ENCODE measurements at regions not wholly inside any gene's neighbourhood (a gene's known extent, or its start where the extent isn't known, plus 50 kb on each side); places are given as distances from the start of the nearest gene placed in this dataset.
A peak's percentile ranks its signal among the peaks of the same experiment; 100 is the strongest.

DNA sequence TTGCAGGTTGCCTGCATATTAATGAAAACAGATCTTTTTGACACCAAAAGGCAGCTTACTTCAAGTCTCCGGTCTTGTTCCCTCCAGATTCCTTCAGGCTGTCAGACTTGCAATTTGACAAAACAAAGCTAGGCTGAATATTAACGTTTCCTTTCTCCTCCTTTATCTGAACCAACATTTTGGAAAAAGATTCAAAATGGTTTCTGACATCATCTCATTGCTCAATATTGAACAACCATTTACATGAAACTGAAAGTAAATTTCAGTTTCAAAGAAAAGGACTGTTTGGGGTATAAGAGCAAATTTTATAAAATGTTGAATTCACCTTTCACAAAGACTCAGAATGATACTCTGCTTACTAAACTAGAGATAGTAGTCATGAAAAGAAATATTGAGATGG is 521.8 kb downstream of the KCNJ2 start:
- TF ChIP-seq, protein P1, sequence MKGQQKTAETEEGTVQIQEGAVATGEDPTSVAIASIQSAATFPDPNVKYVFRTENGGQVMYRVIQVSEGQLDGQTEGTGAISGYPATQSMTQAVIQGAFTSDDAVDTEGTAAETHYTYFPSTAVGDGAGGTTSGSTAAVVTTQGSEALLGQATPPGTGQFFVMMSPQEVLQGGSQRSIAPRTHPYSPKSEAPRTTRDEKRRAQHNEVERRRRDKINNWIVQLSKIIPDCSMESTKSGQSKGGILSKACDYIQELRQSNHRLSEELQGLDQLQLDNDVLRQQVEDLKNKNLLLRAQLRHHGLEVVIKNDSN (IDR thresholded peaks at IDR 0.05): no peak

DNA sequence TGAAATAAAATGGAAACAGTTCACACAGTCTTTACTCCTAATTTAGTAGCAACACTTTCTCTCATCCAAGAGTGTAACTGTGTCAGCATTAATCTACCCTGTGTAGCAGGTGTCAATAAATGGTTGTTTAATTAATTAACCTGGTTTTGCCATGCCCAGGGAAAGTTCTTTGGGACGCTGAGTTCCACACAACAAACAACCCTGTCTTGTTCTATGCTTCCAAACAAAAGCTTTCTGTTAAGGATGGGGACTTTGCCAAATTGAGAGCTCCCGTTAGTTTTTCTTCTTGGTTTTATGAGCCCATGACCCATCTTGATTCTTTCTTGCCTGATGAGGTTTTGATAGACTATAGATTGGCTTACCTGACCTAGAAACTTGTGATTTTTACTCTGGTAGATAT is 530.1 kb downstream of the KCNJ2 start:
- TF ChIP-seq CREB1 (IDR thresholded peaks at IDR 0.05; ENCODE audit: low read depth) (no peak), YY1 (IDR thresholded peaks at IDR 0.05; ENCODE audit: low read depth) (no peak), NFIC (IDR thresholded peaks at IDR 0.05) (no peak), EGR1 (IDR thresholded peaks at IDR 0.05) (no peak), TEAD4 (IDR thresholded peaks at IDR 0.05) (no peak), ZBTB7A (IDR thresholded peaks at IDR 0.05; ENCODE audit: low read depth) (no peak), FOXM1 (IDR thresholded peaks at IDR 0.05; ENCODE audit: borderline replicate concordance, low read depth) (no peak), CEBPB (IDR thresholded peaks at IDR 0.05) (no peak), TAF1 (IDR thresholded peaks at IDR 0.05; ENCODE audit: low read depth) (no peak), TCF12 (IDR thresholded peaks at IDR 0.05; ENCODE audit: low read depth) (no peak), RAD21 (IDR thresholded peaks at IDR 0.05; ENCODE audit: low read depth) (no peak), EP300 (IDR thresholded peaks at IDR 0.05; ENCODE audit: borderline replicate concordance) (no peak)
- TF ChIP-seq, protein P2, sequence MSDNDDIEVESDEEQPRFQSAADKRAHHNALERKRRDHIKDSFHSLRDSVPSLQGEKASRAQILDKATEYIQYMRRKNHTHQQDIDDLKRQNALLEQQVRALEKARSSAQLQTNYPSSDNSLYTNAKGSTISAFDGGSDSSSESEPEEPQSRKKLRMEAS (IDR thresholded peaks at IDR 0.05): no peak
- TF ChIP-seq, protein P1 (IDR thresholded peaks at IDR 0.05): no peak
- TF ChIP-seq, protein P3, sequence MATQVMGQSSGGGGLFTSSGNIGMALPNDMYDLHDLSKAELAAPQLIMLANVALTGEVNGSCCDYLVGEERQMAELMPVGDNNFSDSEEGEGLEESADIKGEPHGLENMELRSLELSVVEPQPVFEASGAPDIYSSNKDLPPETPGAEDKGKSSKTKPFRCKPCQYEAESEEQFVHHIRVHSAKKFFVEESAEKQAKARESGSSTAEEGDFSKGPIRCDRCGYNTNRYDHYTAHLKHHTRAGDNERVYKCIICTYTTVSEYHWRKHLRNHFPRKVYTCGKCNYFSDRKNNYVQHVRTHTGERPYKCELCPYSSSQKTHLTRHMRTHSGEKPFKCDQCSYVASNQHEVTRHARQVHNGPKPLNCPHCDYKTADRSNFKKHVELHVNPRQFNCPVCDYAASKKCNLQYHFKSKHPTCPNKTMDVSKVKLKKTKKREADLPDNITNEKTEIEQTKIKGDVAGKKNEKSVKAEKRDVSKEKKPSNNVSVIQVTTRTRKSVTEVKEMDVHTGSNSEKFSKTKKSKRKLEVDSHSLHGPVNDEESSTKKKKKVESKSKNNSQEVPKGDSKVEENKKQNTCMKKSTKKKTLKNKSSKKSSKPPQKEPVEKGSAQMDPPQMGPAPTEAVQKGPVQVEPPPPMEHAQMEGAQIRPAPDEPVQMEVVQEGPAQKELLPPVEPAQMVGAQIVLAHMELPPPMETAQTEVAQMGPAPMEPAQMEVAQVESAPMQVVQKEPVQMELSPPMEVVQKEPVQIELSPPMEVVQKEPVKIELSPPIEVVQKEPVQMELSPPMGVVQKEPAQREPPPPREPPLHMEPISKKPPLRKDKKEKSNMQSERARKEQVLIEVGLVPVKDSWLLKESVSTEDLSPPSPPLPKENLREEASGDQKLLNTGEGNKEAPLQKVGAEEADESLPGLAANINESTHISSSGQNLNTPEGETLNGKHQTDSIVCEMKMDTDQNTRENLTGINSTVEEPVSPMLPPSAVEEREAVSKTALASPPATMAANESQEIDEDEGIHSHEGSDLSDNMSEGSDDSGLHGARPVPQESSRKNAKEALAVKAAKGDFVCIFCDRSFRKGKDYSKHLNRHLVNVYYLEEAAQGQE (IDR thresholded peaks at IDR 0.05; ENCODE audit: low read depth): no peak

DNA sequence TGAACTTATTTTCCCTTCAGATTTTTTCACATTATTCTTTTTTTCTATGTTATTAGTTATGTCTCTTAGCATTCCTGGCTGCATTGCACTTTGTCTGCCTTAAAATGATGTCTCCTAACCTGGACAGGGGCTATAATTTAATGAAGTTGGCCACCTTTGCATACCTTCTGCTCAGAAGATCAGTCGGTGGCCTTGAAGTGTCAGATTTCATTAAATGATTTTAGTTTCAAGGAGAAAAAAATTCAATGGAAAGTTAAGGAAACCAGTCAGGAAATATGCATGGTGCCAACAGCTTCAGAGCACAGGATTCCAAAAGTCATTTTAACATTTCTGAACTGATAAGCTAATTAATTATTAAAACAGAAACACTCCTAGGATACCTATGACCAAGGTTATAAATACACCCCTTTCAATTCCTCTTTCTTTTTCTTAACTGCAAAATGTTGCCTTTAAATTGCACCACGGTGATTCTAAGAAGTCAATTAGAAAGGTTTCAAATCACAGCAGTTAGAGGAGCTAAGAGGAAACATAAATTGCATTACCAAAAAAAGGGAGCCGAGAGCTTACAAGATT is 533.4 kb downstream of the KCNJ2 start:
- TF ChIP-seq TCF12 (IDR thresholded peaks at IDR 0.05; ENCODE audit: low read depth) (peak; percentile 89), TEAD4 (IDR thresholded peaks at IDR 0.05) (peak; percentile 83), EP300 (IDR thresholded peaks at IDR 0.05; ENCODE audit: borderline replicate concordance) (peak; percentile 92), RAD21 (IDR thresholded peaks at IDR 0.05; ENCODE audit: low read depth) (no peak), ZBTB7A (IDR thresholded peaks at IDR 0.05; ENCODE audit: low read depth) (no peak), FOXM1 (IDR thresholded peaks at IDR 0.05; ENCODE audit: borderline replicate concordance, low read depth) (peak; percentile 82), CEBPB (IDR thresholded peaks at IDR 0.05) (0 out of 2 replicates have a peak, but pooled peaks have one; percentile 3), NFIC (IDR thresholded peaks at IDR 0.05) (peak; percentile 76)
- TF ChIP-seq, protein P3 (IDR thresholded peaks at IDR 0.05; ENCODE audit: low read depth): no peak
- TF ChIP-seq, protein P2 (IDR thresholded peaks at IDR 0.05): peak; percentile 34; the same call in 1 of the 2 replicates
- TF ChIP-seq, protein P1 (IDR thresholded peaks at IDR 0.05): no peak

DNA sequence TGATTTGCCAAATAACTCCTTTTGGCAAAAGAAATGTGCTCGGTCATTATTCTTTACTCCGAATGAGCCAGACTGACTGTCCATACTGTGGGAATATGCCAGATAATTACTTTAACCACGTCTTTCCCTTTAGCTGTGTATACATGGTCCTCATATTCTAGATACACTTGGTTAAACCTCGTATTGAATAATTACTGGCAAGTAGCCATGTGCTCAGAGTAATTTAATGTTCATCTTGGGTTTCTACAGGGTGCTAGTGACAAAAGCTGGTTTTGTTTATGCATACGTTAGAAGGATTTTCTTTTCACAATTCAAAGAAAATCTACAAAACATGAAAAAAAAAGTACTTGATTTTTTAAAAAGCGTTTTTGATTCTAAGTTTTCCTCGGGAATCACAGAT is 540.3 kb downstream of the KCNJ2 start:
- peak; percentile 25; the same call in 1 of the 2 replicates for TF ChIP-seq NFIC (IDR thresholded peaks at IDR 0.05)
- TF ChIP-seq CREB1 (IDR thresholded peaks at IDR 0.05; ENCODE audit: low read depth): no peak

DNA sequence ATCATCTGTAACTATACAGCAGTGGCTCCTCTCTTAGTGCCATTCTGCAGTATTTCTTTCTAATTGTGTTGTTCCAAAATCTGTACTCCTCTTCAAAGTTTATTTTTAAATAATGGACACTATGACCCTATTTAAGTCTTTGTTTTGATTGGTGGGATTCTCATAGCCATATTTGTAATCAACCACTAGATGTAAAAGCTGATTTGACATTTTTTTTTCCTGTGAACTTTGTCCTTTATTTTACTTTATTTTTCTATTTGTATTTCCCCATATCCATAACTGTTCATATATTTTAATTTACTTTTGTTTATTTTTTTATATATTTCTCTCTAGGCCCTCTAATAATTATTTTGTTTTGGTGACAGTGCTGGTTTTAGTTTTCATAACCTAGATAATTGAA is 544.4 kb downstream of the KCNJ2 start:
- TF ChIP-seq NFIC (IDR thresholded peaks at IDR 0.05) (no peak), CEBPB (IDR thresholded peaks at IDR 0.05) (no peak), EGR1 (IDR thresholded peaks at IDR 0.05) (no peak), TAF1 (IDR thresholded peaks at IDR 0.05; ENCODE audit: low read depth) (no peak), FOXM1 (IDR thresholded peaks at IDR 0.05; ENCODE audit: borderline replicate concordance, low read depth) (no peak), ZBTB7A (IDR thresholded peaks at IDR 0.05; ENCODE audit: low read depth) (no peak), TCF12 (IDR thresholded peaks at IDR 0.05; ENCODE audit: low read depth) (no peak), RAD21 (IDR thresholded peaks at IDR 0.05; ENCODE audit: low read depth) (no peak), EP300 (IDR thresholded peaks at IDR 0.05; ENCODE audit: borderline replicate concordance) (no peak), TEAD4 (IDR thresholded peaks at IDR 0.05) (no peak), CREB1 (IDR thresholded peaks at IDR 0.05; ENCODE audit: low read depth) (no peak), YY1 (IDR thresholded peaks at IDR 0.05; ENCODE audit: low read depth) (no peak)
- TF ChIP-seq, protein P3 (IDR thresholded peaks at IDR 0.05; ENCODE audit: low read depth): no peak
- TF ChIP-seq, protein P2 (IDR thresholded peaks at IDR 0.05): no peak
- TF ChIP-seq, protein P1 (IDR thresholded peaks at IDR 0.05): no peak
